ENCODE measurements at regions not wholly inside any gene's neighbourhood (a gene's known extent, or its start where the extent isn't known, plus 50 kb on each side); places are given as distances from the start of the nearest gene placed in this dataset.

DNA sequence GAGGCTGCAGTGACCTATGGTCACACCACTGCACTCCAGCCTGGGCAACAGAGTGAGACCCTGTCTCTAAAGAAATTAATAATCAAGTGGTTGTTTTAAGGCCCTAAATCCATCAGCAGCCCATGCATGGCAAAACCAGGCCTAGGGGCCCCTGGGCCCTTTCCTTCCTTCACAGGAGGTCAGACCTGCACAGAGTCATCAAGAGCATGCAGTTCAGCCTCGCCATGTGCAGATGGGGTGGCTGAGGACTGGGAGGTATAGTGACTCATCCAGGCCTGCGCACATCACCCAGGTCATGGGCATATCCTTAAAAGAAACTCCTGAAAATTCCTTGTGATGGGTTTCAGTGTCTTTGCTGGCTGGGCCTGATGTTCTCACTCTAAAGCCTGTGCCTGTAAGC lies 72.4 kb upstream of the AMZ2 start:
- no peak overlapping the region for H3K4me2 ChIP-seq (ENCODE audit: low read length)
- H3K9me3 ChIP-seq (ENCODE audit: low read length), result peaks cover 9% of the 10 kb centered on the region
- no peak overlapping the region for H3K9ac ChIP-seq (ENCODE audit: low read length)
- no peaks in the 10 kb centered on the region for H3K27me3 ChIP-seq (ENCODE audit: insufficient read depth, low read length)
- no peaks in the 10 kb centered on the region for H3K36me3 ChIP-seq (ENCODE audit: insufficient read depth, low read length)
- peaks cover 23% of the 10 kb centered on the region for H3K4me1 ChIP-seq (ENCODE audit: insufficient read depth, low read length, severe bottlenecking)
- H3K27ac ChIP-seq (ENCODE audit: low read depth, low read length, poor library complexity, severe bottlenecking), result no peak overlapping the region
- no peak overlapping the region for H2AFZ ChIP-seq (ENCODE audit: low read length)
- no peaks in the 10 kb centered on the region for H3F3A ChIP-seq (ENCODE audit: insufficient read depth, low read length)
- H3K4me3 ChIP-seq (ENCODE audit: low read depth, low read length, poor library complexity, severe bottlenecking), result no peak overlapping the region
- no peaks in the 10 kb centered on the region for H3K9me2 ChIP-seq (ENCODE audit: low read depth, low read length)
- no peaks in the 10 kb centered on the region for H3K79me2 ChIP-seq (ENCODE audit: insufficient read depth, low read length)
- no peaks in the 10 kb centered on the region for H4K20me1 ChIP-seq (ENCODE audit: insufficient read depth, low read length)
- TF ChIP-seq, protein P1, sequence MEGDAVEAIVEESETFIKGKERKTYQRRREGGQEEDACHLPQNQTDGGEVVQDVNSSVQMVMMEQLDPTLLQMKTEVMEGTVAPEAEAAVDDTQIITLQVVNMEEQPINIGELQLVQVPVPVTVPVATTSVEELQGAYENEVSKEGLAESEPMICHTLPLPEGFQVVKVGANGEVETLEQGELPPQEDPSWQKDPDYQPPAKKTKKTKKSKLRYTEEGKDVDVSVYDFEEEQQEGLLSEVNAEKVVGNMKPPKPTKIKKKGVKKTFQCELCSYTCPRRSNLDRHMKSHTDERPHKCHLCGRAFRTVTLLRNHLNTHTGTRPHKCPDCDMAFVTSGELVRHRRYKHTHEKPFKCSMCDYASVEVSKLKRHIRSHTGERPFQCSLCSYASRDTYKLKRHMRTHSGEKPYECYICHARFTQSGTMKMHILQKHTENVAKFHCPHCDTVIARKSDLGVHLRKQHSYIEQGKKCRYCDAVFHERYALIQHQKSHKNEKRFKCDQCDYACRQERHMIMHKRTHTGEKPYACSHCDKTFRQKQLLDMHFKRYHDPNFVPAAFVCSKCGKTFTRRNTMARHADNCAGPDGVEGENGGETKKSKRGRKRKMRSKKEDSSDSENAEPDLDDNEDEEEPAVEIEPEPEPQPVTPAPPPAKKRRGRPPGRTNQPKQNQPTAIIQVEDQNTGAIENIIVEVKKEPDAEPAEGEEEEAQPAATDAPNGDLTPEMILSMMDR (IDR thresholded peaks at IDR 0.05; ENCODE audit: low read length), result no peak
- TF ChIP-seq EZH2 (IDR thresholded peaks at IDR 0.05; ENCODE audit: borderline replicate concordance, low read length), result no peak

DNA sequence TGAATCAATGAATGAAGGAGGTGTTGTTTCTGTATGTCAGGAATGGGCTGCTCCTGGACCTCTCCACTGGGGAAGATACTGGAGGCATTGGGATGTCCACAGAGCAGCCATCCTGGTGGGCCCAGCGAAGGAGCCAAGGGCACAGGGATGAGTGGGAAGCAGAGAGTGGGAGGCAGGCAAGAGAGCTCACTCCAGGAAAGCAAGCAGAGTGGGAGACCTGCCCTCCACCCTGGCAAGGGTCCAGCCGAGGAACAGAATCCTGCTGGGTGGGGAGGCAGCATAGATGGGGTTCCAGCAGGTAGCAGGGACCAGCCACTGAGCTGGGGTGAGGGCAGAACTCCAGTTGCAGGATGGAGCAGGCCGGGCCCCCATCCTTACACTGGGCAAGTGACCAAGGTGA lies 71.9 kb upstream of the AMZ2 start:
- peaks cover 9% of the 10 kb centered on the region for H3K9me3 ChIP-seq (ENCODE audit: low read length)
- H3K4me3 ChIP-seq (ENCODE audit: low read depth, low read length, poor library complexity, severe bottlenecking), result no peak overlapping the region
- no peak overlapping the region for H2AFZ ChIP-seq (ENCODE audit: low read length)
- no peak overlapping the region for H3K9ac ChIP-seq (ENCODE audit: low read length)
- no peak overlapping the region for H3K27ac ChIP-seq (ENCODE audit: low read depth, low read length, poor library complexity, severe bottlenecking)
- peaks cover 23% of the 10 kb centered on the region for H3K4me1 ChIP-seq (ENCODE audit: insufficient read depth, low read length, severe bottlenecking)
- H3K36me3 ChIP-seq (ENCODE audit: insufficient read depth, low read length), result no peaks in the 10 kb centered on the region; the same call in 1 of the 2 replicates
- no peaks in the 10 kb centered on the region for H4K20me1 ChIP-seq (ENCODE audit: insufficient read depth, low read length)
- H3K9me2 ChIP-seq (ENCODE audit: low read depth, low read length), result no peaks in the 10 kb centered on the region
- TF ChIP-seq, protein P1 (IDR thresholded peaks at IDR 0.05; ENCODE audit: low read length), result no peak
- no peak for TF ChIP-seq EZH2 (IDR thresholded peaks at IDR 0.05; ENCODE audit: borderline replicate concordance, low read length)
- no peaks in the 10 kb centered on the region for H3F3A ChIP-seq (ENCODE audit: insufficient read depth, low read length)
- H3K79me2 ChIP-seq (ENCODE audit: insufficient read depth, low read length), result peaks cover 4% of the 10 kb centered on the region
- H3K4me2 ChIP-seq (ENCODE audit: low read length), result no peak overlapping the region
- H3K27me3 ChIP-seq (ENCODE audit: insufficient read depth, low read length), result no peaks in the 10 kb centered on the region

DNA sequence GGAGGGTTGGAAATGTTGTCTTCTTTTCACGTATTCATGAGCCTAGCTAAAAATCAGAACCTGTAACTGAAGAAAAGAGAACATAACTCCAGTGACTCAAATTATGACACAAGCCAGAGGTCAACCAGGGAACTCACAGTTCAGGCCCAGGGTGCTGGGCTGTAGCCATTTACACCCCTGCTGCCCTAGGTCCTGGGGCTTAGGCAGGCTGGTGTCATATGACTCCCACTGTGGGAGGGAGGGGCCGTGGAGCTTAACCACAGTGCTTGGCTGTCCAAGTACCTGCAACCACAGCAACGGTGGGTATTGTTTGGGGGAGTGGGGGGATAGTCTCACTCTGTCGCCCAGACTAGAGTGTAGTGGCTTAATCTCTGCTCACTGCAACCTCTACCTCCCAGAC lies 71.1 kb upstream of the AMZ2 start:
- H3K36me3 ChIP-seq (ENCODE audit: insufficient read depth, low read length), result no peaks in the 10 kb centered on the region; the same call in 1 of the 2 replicates
- no peaks in the 10 kb centered on the region for H3F3A ChIP-seq (ENCODE audit: insufficient read depth, low read length)
- no peak overlapping the region for H3K27ac ChIP-seq (ENCODE audit: low read depth, low read length, poor library complexity, severe bottlenecking)
- H2AFZ ChIP-seq (ENCODE audit: low read length), result no peak overlapping the region
- no peak overlapping the region for H3K9ac ChIP-seq (ENCODE audit: low read length)
- H3K9me3 ChIP-seq (ENCODE audit: low read length), result peaks cover 9% of the 10 kb centered on the region
- no peaks in the 10 kb centered on the region for H3K9me2 ChIP-seq (ENCODE audit: low read depth, low read length)
- no peak overlapping the region for H3K4me3 ChIP-seq (ENCODE audit: low read depth, low read length, poor library complexity, severe bottlenecking)
- H3K4me2 ChIP-seq (ENCODE audit: low read length), result no peak overlapping the region
- peaks cover 9% of the 10 kb centered on the region for H3K79me2 ChIP-seq (ENCODE audit: insufficient read depth, low read length)
- H3K4me1 ChIP-seq (ENCODE audit: insufficient read depth, low read length, severe bottlenecking), result peaks cover 22% of the 10 kb centered on the region
- TF ChIP-seq, protein P1 (IDR thresholded peaks at IDR 0.05; ENCODE audit: low read length), result no peak
- TF ChIP-seq EZH2 (IDR thresholded peaks at IDR 0.05; ENCODE audit: borderline replicate concordance, low read length), result no peak
- H3K27me3 ChIP-seq (ENCODE audit: insufficient read depth, low read length), result no peaks in the 10 kb centered on the region
- H4K20me1 ChIP-seq (ENCODE audit: insufficient read depth, low read length), result no peaks in the 10 kb centered on the region

All from OCI-LY1 (cell line).